GM12891 (cell line): ENCODE measurements at regions not wholly inside any gene's neighbourhood (a gene's known extent, or its start where the extent isn't known, plus 50 kb on each side); places are given as distances from the start of the nearest gene placed in this dataset.

ENCODE experiments used
- DNase-seq: peaks from one replicate; pipeline ENCODE4 v3.0.0; 2011; ENCODE audit warnings: low spot score; ENCODE audit not compliant: insufficient read length
- FAIRE-seq: peaks from 2 replicates; lab custom pipeline; 2011; peaks lifted over from hg19 to GRCh38; lab: Jason Lieb, UNC
- PAX5 ChIP-seq: IDR thresholded peaks from 2 replicates; pipeline ENCODE4 v1.6.1; 2011; ENCODE audit warnings: low read length, moderate library complexity, mild to moderate bottlenecking; ENCODE audit not compliant: insufficient read depth, severe bottlenecking
- POLR2A ChIP-seq: IDR thresholded peaks from 2 replicates; pipeline ENCODE4 v1.6.1; 2011; ENCODE audit warnings: low read depth, low read length, control low read depth
- POLR2AphosphoS5 ChIP-seq: IDR thresholded peaks from 2 replicates; pipeline ENCODE4 v1.6.1; 2011; ENCODE audit warnings: low read depth, low read length, control low read depth
- POU2F2 ChIP-seq: IDR thresholded peaks from 2 replicates; pipeline ENCODE4 v1.6.1; 2011; ENCODE audit warnings: low read depth, mild to moderate bottlenecking, control low read depth, low read length, moderate library complexity
- SPI1 ChIP-seq: IDR thresholded peaks from 2 replicates; pipeline ENCODE4 v1.6.1; 2011; ENCODE audit warnings: low read depth, low read length, control low read depth
- TAF1 ChIP-seq: IDR thresholded peaks from 2 replicates; pipeline ENCODE4 v1.6.1; 2011; ENCODE audit warnings: low read depth, low read length, control low read depth

GRCh38 chr10:9024210-9024609 is 969.7 kb downstream of the GATA3 start:
- TF ChIP-seq POU2F2 (no peak), PAX5 (no peak), SPI1 (no peak), POLR2A (no peak), TAF1 (no peak), POLR2AphosphoS5 (no peak)
- no peak for FAIRE-seq

GRCh38 chr10:9028231-9028630 is 973.7 kb downstream of the GATA3 start:
- FAIRE-seq (no peak), DNase-seq (no peak)
- TF ChIP-seq PAX5 (no peak), TAF1 (no peak), POU2F2 (no peak), POLR2AphosphoS5 (no peak), SPI1 (no peak), POLR2A (no peak)

More at GRCh38 chr10:9024210-9024609, 969.7 kb downstream of the GATA3 start:
- no peak for DNase-seq

- TF ChIP-seq POLR2A (no peak), TAF1 (no peak), PAX5 (no peak), POU2F2 (no peak), SPI1 (no peak), POLR2AphosphoS5 (no peak)
- FAIRE-seq, result no peak
- DNase-seq, result no peak
Observed at GRCh38 chr10:9035355-9035754, 980.9 kb downstream of the GATA3 start.

- FAIRE-seq (no peak), DNase-seq (no peak)
- no peak for TF ChIP-seq POU2F2
- no peak for TF ChIP-seq PAX5
- TF ChIP-seq POLR2A, result no peak
- TF ChIP-seq TAF1, result no peak
- no peak for TF ChIP-seq POLR2AphosphoS5
- TF ChIP-seq SPI1, result no peak
Observed at GRCh38 chr10:9036711-9037204, 982.3 kb downstream of the GATA3 start.

- FAIRE-seq (no peak), DNase-seq (no peak)
- TF ChIP-seq PAX5 (no peak), POLR2A (no peak), SPI1 (no peak), POLR2AphosphoS5 (no peak), POU2F2 (no peak), TAF1 (no peak)
Observed at GRCh38 chr10:9038146-9038714, 983.7 kb downstream of the GATA3 start.

- TF ChIP-seq PAX5 (no peak), POU2F2 (no peak), POLR2A (no peak), TAF1 (no peak), POLR2AphosphoS5 (no peak), SPI1 (no peak)
- DNase-seq (no peak), FAIRE-seq (no peak)
Observed at GRCh38 chr10:9043466-9043865, 989.0 kb downstream of the GATA3 start.

- no peak for FAIRE-seq
Observed at GRCh38 chr10:9045311-9045710, 990.8 kb downstream of the GATA3 start.

GRCh38 chr10:9051328-9051974 is 997.0 kb downstream of the GATA3 start:
- FAIRE-seq, result no peak

More at GRCh38 chr10:9045311-9045710, 990.8 kb downstream of the GATA3 start:
- TF ChIP-seq POLR2A (no peak), TAF1 (no peak), SPI1 (no peak), PAX5 (no peak), POLR2AphosphoS5 (no peak), POU2F2 (no peak)
- no peak for DNase-seq

GRCh38 chr10:9052767-9053166 is 998.3 kb downstream of the GATA3 start:
- TF ChIP-seq POLR2AphosphoS5, result no peak
- TF ChIP-seq TAF1, result no peak
- TF ChIP-seq POLR2A, result no peak
- no peak for TF ChIP-seq POU2F2
- no peak for TF ChIP-seq PAX5
- TF ChIP-seq SPI1, result no peak
- DNase-seq (no peak), FAIRE-seq (no peak)

More at GRCh38 chr10:9051328-9051974, 997.0 kb downstream of the GATA3 start:
- DNase-seq, result no peak
- TF ChIP-seq PAX5 (no peak), POU2F2 (no peak), POLR2A (no peak), TAF1 (no peak), POLR2AphosphoS5 (no peak), SPI1 (no peak)
